NCI-H128 (cell line): ENCODE measurements at regions not wholly inside any gene's neighbourhood (a gene's known extent, or its start where the extent isn't known, plus 50 kb on each side); places are given as distances from the start of the nearest gene placed in this dataset.
"Not testable (repeated sequence)": the region's sequence is repeated elsewhere in the genome, so short reads cannot be mapped to it uniquely, and the experiment has no call there.

ENCODE experiments used
- DNase-seq: peaks from one replicate; lab custom pipeline; 2025; ENCODE audit not compliant: unreplicated experiment; lab: John Stamatoyannopoulos, UW

DNA sequence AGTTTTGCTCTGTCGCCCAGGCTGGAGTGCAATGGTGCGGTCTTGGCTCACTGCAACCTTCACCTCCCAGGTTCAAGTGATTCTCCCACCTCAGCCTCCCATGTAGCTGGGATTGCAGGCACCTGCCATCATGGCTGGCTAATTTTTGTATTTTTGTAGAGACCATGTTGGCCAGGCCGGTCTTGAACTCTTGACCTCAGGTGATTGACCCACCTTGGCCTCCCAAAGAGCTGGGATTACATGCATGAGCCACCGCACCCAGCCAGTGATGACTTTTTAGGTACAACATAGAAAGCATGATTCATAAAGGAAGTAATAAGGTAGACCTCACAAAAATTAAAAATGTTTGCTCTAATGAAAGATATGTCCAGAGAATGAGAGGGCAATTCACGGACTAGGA is 1119.1 kb downstream of the SUCLG1 start:
- DNase-seq: not testable (repeated sequence)

DNA sequence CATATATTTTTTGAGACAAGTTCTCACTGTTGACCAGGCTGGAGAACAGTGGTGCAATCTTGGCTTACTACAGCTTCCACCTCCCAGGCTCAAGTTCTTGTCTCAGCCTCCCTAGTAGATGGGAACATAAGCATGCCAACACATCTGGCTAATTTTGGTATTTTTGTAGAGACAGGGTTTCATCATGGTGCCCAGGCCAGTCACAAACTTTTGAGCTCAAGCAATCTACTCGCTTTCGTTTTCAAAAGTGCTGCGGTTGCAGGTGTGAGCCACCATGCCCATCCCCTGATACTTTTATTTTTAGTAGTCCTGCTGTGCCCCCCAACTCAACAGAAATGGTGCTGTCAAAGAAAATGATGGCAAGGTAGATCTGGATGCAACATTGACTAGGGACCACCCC is 1127.3 kb downstream of the SUCLG1 start:
- DNase-seq: no peak

DNA sequence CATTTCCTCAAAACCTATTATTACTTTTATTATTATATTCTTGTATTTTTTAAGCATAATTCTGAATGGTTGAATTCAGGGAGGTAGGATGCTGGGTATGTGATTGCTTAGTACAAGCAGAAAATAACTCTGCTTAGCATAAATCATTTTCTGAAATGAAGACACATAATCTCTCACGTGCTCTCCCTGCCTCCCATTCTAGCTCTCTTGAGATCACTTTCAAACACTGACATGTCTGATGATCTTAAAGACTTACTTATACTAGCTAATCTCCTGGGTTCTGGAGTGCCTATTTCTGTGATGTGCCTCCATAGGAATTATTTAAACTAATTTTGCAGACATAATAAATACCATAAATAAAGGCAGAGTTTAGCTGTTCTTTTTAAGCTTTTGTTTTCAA is 1136.0 kb downstream of the SUCLG1 start:
- DNase-seq: no peak

DNA sequence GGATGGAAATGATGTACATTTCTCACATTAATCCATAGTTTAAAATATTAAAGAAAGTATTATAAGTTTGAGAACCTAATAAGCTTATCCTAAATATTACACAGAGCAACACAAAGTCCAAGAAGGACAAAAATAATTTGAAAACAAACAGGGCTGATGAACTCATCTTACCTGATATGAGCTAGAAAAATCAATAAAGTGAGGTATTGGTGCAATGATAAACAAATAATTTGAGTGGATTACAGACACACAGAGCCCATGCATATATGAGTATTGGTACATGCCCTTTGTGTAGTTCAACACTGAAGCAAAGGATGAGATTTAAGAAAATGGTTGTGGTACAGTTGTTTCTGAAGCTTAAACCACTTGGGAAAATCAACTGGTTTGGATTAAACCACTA is 1139.0 kb downstream of the SUCLG1 start:
- no peak for DNase-seq

DNA sequence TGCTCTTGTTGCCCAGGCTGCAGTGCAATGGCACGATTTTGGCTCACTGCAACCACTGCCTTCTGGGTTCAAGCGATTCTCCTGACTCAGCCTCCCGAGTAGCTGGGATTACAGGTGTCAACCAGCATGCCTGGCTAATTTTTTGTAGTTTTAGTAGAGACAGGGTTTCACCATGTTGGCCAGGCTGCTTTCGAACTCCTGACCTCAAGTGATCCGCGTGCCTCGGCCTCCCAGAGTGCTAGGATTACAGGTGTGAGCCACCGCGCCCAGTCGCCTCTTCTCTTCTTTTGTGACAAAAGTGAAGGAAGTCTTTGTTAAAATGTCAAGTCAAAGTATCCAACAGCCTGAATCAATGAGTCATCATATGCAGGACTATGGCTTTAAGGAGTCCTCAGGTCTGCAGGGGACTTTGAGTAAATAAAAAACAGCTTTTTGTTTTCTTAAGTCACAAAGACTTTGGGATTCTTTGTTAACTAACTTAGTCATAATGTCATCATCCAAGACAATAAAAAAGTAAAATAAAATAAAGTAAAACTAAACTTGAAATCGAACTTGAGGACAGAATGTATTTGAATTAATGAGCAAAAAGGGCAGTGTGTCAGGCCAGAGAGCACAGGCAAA is 1153.2 kb downstream of the SUCLG1 start:
- DNase-seq: no peak

- DNase-seq: no peak
Observed at GRCh38 chr2:83291083-83291482, 1168.0 kb downstream of the SUCLG1 start.

DNA sequence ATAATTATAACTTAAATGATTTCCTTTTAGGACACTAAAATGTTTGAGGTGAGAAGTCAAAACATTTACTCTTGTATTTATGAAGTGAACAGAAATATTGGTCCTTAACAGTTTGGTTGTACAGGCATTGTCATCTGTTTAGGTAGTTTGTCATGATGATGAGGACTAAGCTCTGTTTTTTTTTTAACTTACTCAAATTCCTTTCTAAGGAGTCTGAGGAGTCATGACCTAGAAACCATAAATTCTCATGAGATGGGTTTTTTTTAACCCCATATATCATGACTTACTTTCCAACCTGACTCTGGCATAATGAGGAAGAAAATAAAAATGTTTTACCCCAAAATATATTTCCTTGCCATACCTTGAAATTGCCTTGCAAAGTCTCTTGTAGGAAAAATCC is 1176.2 kb downstream of the SUCLG1 start:
- DNase-seq: no peak

DNA sequence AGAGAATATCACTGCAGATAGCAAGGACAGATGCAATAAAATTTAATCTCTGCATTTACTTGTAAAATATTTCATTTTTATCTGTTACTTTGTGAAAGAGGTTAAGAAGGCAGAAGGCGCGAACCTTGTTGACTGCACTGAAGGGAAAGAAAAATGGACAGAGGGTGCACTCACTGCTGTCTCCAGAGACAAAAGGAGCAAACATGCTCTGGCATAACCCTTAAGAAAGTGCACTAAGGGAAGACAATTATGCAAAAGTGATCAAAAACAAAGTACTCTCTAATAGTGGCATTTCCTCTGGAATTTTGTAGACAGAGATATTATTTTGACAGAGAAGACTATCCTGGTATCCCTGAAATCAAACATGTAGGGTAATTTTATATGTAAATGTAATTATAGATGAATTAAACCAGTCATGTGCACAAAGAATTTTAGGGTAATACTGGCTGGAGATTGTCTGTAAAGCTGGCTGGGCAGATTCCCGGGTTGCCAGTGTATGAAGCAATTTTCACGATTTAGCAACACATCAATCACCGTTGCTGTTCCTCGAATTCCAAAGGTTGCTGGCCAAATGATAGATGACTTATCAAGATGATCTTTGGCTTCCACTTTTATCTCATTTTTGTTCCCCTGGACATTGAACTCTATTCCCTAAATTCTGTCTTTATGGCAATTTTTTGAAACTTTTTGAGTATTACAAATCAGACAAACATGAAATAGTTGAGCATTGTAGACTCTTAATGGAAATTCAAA is 1176.9 kb downstream of the SUCLG1 start:
- no peak for DNase-seq

DNA sequence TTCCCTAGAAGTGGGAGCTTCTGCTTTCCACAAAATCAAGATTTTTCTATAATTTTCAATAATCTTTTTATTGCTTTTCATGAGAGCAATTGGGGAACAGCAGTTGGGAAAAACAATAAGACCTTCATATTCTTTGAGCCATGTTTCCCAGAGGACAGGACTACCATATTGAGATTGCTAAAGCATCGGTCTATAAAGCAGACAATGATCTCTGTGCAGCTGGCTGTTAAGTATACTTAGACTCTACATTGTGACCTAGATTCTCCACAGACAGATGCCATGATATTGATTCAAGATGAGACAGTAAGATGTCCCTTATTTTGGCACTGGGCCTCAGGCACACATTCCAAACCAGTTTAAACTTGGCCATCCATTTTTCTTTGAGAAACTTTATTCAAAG is 1178.7 kb downstream of the SUCLG1 start:
- no peak for DNase-seq

- DNase-seq: no peak
Observed at GRCh38 chr2:83273322-83273721, 1185.8 kb downstream of the SUCLG1 start.

GRCh38 chr2:83261591-83262136 is 1197.4 kb downstream of the SUCLG1 start:
- DNase-seq: no peak

DNA sequence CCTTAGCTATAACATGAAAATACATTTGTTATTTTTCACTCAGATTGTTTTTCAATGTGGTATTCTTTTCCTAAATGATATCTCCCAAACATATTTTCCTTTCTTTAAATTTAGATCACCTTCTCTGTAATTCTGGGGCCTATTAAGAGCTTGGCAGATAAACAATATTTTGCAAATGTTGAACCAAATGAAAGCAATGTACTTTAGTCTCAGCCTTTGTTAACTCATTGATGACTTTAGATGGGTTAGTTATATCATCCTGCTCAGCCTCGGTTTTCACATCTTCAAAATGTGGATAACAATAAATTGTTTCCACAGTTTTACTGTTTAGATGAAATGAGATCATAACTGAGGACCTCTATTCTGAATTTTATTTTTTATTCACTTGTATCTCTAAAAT is 1205.2 kb downstream of the SUCLG1 start:
- DNase-seq: no peak

GRCh38 chr2:83251321-83251872 is 1207.7 kb downstream of the SUCLG1 start:
- no peak for DNase-seq

DNA sequence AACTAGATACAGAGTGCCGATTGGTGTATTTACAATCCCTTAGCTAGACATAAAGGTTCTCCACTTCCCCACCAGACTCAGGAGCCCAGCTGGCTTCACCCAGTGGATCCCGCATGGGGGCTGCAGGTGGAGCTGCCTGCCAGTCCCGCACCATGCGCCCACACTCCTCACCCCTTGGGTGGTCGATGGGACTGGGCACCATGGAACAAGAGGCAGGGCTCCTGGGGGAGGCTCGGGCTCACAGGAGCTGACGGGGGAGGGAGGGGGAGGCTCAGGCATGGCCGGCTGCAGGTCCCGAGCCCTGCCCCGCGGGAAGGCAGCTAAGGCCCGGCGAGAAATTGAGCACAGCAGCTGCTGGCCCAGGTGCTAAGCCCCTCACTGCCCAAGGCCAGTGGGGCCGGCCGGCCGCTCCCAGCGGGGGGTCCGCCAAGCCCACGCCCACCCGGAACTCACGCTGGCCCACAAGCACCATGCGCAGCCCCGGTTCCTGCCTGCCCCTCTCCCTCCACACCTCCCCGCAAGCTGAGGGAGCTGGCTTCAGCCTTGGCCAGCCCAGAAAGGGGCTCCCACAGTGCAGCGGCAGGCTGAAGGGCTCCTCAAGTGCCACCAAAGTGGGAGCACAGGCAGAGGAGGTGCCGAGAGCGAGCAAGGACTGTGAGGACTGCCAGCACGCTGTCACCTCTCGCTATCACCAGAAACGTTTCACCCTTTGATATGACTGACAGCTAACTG is 1213.1 kb downstream of the SUCLG1 start:
- not testable (repeated sequence) for DNase-seq

DNA sequence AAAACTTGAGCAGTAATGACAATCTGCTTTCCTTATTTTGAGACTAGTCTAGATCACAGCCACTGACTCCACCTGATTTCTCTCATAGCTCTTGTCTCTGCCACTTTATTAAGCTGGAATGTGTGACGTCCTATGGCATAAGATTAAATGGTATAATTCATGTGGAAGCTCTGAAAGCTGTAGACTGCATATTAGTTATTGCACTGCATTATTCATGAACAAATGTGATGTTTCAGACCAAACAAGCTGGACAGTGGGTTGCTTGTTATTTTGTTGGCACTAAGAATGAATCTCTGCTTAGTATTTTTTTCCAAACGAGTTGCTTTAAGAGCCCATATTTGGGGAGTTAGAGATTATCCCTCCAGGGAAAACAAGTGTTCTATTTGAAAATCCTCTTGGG is 1218.5 kb downstream of the SUCLG1 start:
- DNase-seq: no peak

GRCh38 chr2:83238111-83238510 is 1221.0 kb downstream of the SUCLG1 start:
- no peak for DNase-seq

DNA sequence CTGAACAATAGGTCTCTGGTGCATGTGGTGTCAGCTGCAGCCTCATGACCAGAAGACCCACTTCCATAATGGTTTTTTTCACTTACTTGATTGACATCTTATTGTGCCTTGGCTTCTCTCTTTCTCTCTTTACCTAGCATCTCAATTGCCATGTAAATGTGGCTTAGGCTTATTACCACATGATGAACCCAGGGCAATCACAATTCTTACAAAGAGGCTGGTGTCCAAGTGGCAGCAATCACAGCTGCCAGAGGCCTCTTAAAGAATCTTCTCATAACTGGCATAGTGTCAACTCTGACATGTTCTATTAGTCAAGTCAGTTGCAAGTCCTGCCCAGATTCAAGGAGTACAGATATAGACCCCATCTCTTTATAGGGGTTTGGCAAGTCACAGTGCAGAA is 1224.8 kb downstream of the SUCLG1 start:
- DNase-seq: no peak

DNA sequence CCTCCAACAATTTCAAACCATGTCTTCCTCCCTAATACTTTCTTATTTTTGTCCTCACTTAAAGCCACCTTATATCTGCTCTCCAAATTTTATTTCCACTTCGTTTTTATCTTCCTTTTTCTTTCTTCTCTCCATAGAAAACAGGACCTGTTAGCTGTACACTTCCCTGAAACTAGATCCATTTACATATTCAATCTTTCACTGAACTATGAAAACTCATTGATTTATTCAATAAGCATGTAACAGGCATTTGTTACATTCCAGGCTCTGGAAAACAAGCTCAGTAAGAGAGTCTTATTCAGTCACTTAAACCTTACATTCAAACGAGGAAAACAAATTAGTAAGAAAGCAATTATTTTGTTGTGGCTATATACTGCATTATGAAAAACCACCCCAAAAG is 1225.3 kb downstream of the SUCLG1 start:
- no peak for DNase-seq

GRCh38 chr2:83233326-83233725 is 1225.8 kb downstream of the SUCLG1 start:
- DNase-seq: no peak

DNA sequence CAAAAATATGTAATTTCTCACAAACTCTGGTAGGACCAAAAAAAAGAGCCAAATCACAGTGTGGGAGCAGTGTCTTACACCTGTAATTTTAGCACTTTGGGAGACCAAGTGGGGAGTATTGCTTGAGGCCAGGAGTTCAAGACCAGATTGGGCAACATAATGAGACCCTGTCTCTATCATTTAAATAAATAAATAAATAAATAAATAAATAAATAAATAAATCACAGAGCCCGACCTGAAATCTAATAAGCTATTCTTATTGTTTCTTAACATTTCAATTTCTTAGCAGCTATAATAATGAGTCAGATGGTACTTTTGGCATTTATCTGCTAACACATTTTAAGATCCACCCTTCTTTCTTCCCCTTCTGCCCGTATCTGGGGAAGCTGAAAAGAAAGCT is 1229.6 kb downstream of the SUCLG1 start:
- no peak for DNase-seq

- DNase-seq: no peak
Observed at GRCh38 chr2:83224591-83225200, 1234.4 kb downstream of the SUCLG1 start.
